IMR-90 (cell line): ENCODE measurements at regions not wholly inside any gene's neighbourhood (a gene's known extent, or its start where the extent isn't known, plus 50 kb on each side); places are given as distances from the start of the nearest gene placed in this dataset.

ENCODE experiments used
- ATAC-seq: fragments of 200-7000 bp; cut with Tn5 transposase; 2 replicates; pipeline ENCODE4 v1.9.1; 2020; ENCODE audit warnings: low read depth, mild to moderate bottlenecking, moderate library complexity
- BruUV-seq: library from RNA; stranded (reverse); fragments of 400-500 nt; replicated peaks from 2 replicates; lab custom pipeline; 2021; lab: Mats Ljungman, UMichigan
- CTCF ChIA-PET: fragments of 300-600 bp; formaldehyde crosslinking; extraction: SDS; loops from one replicate; lab custom pipeline; 2021; ENCODE audit warnings: antibody characterized with exemption; lab: Yijun Ruan, JAX
- POLR2A ChIA-PET: fragments of 300-600 bp; sonication (Branson Sonifier 250); formaldehyde crosslinking; loops from one replicate; lab custom pipeline; 2022; ENCODE audit warnings: antibody characterized with exemption; ENCODE audit not compliant: unreplicated experiment; lab: Charles Lee
- DNase-seq: peaks from one replicate; pipeline ENCODE4 v3.0.0; 2013
- H2AFZ ChIP-seq: replicated peaks from 2 replicates; pipeline ENCODE3; 2013; ENCODE audit warnings: low read length, mild to moderate bottlenecking; ENCODE audit not compliant: poor library complexity
- H2AK5ac ChIP-seq: 2 replicates; pipeline ENCODE4 v1.6.1; 2013; ENCODE audit warnings: low read depth, low read length, inconsistent platforms
- H2AK9ac ChIP-seq: replicated peaks from 2 replicates; pipeline ENCODE3; 2013; ENCODE audit warnings: mild to moderate bottlenecking, low read depth, low read length, moderate library complexity; ENCODE audit not compliant: poor library complexity
- H2BK120ac ChIP-seq: 2 replicates; pipeline ENCODE4 v1.6.1; 2013; ENCODE audit warnings: low read depth, low read length, inconsistent platforms
- H2BK15ac ChIP-seq: 3 replicates; pipeline ENCODE4 v1.6.1; 2013; ENCODE audit warnings: low read depth, low read length, inconsistent platforms
- H2BK20ac ChIP-seq: 2 replicates; pipeline ENCODE4 v1.6.1; 2013; ENCODE audit warnings: low read depth, mild to moderate bottlenecking, inconsistent platforms, low read length, moderate library complexity
- H2BK5ac ChIP-seq: 2 replicates; pipeline ENCODE4 v1.6.1; 2013; ENCODE audit warnings: mild to moderate bottlenecking, low read depth, low read length, inconsistent platforms; ENCODE audit not compliant: poor library complexity, severe bottlenecking
- H3K14ac ChIP-seq: replicated peaks from 2 replicates; pipeline ENCODE4 v1.6.1; 2013; ENCODE audit warnings: low read depth, low read length, inconsistent platforms
- H3K18ac ChIP-seq: 2 replicates; pipeline ENCODE4 v1.6.1; 2013; ENCODE audit warnings: low read depth, low read length, control low read depth
- H3K23ac ChIP-seq: 2 replicates; pipeline ENCODE4 v1.6.1; 2013; ENCODE audit warnings: low read depth, low read length, inconsistent platforms
- H3K27ac ChIP-seq: 2 replicates; pipeline ENCODE4 v1.5.1; 2013; ENCODE audit warnings: mild to moderate bottlenecking, control low read depth, low read length; ENCODE audit not compliant: insufficient read depth
- H3K27me3 ChIP-seq: 2 replicates; pipeline ENCODE4 v1.6.1; 2013; ENCODE audit warnings: low read length; ENCODE audit not compliant: control insufficient read depth, insufficient read depth
- H3K36me3 ChIP-seq: 2 replicates; pipeline ENCODE4 v1.6.1; 2013; ENCODE audit warnings: low read length, mixed read lengths; ENCODE audit not compliant: control insufficient read depth, insufficient read depth
- H3K4ac ChIP-seq: 2 replicates; pipeline ENCODE4 v1.6.1; 2013; ENCODE audit warnings: low read depth, low read length, inconsistent platforms
- H3K4me1 ChIP-seq: 2 replicates; pipeline ENCODE4 v1.6.1; 2013; ENCODE audit warnings: low read length, mixed read lengths; ENCODE audit not compliant: control insufficient read depth, insufficient read depth
- H3K4me2 ChIP-seq: 2 replicates; pipeline ENCODE4 v1.6.1; 2013; ENCODE audit warnings: low read depth, mild to moderate bottlenecking, control low read depth, low read length, moderate library complexity
- H3K4me3 ChIP-seq: 2 replicates; pipeline ENCODE4 v1.5.1; 2013; ENCODE audit warnings: low read depth, mild to moderate bottlenecking, control low read depth, low read length, moderate library complexity; ENCODE audit not compliant: insufficient read depth
- H3K56ac ChIP-seq: 2 replicates; pipeline ENCODE4 v1.6.1; 2013; ENCODE audit warnings: low read length, inconsistent platforms; ENCODE audit not compliant: insufficient read depth; ENCODE audit errors: extremely low read depth
- H3K79me1 ChIP-seq, 2 experiments: 2 replicates each; pipeline ENCODE4 v1.6.1; 2013; ENCODE audit warnings: low read length in 2 of 2, inconsistent platforms in 1 of 2, low read depth in 1 of 2
- H3K9ac ChIP-seq: 2 replicates; pipeline ENCODE4 v1.6.1; 2013; ENCODE audit warnings: low read depth, low read length, control low read depth
- H3K9me1 ChIP-seq: 2 replicates; pipeline ENCODE4 v1.6.1; 2013; ENCODE audit warnings: low read length, inconsistent platforms; ENCODE audit not compliant: insufficient read depth
- H3K9me3 ChIP-seq: 2 replicates; pipeline ENCODE4 v1.6.1; 2013; ENCODE audit warnings: low read length; ENCODE audit not compliant: control insufficient read depth, insufficient read depth
- H4K20me1 ChIP-seq: 2 replicates; pipeline ENCODE4 v1.6.1; 2013; ENCODE audit warnings: low read length, inconsistent platforms; ENCODE audit not compliant: insufficient read depth
- H4K5ac ChIP-seq: 2 replicates; pipeline ENCODE4 v1.6.1; 2013; ENCODE audit warnings: mild to moderate bottlenecking, low read depth, low read length, control low read depth
- H4K8ac ChIP-seq, 2 experiments: 2 replicates each; pipeline ENCODE4 v1.6.1; 2013; ENCODE audit warnings: low read depth in 2 of 2, low read length in 2 of 2, control low read depth in 1 of 2, inconsistent platforms in 1 of 2
- H4K91ac ChIP-seq: 2 replicates; pipeline ENCODE4 v1.6.1; 2013; ENCODE audit warnings: low read depth, low read length, inconsistent platforms; ENCODE audit not compliant: insufficient read depth
- BHLHE40 ChIP-seq: fragments of 150-350 bp; IDR thresholded peaks from 2 replicates; pipeline ENCODE4 v1.6.1; 2016; ENCODE audit warnings: mild to moderate bottlenecking, low read depth, low read length
- CHD1 ChIP-seq: IDR thresholded peaks from 2 replicates; pipeline ENCODE4 v1.6.1; 2012; ENCODE audit warnings: low read depth, low read length, improper control_type of control experiment
- CTCF ChIP-seq: conservative IDR thresholded peaks from 2 replicates; pipeline ENCODE4 v1.5.1; 2012; ENCODE audit warnings: mild to moderate bottlenecking, low read depth, low read length, improper control_type of control experiment
- ELK1 ChIP-seq: fragments of 150-350 bp; IDR thresholded peaks from 2 replicates; pipeline ENCODE4 v1.6.1; 2016; ENCODE audit warnings: low read depth, mild to moderate bottlenecking, low read length, moderate library complexity, borderline replicate concordance
- FOS ChIP-seq: fragments of 150-350 bp; IDR thresholded peaks from 2 replicates; pipeline ENCODE4 v1.6.1; 2016; ENCODE audit warnings: low read depth, low read length
- MAFK ChIP-seq: IDR thresholded peaks from 2 replicates; pipeline ENCODE4 v1.6.1; 2012; ENCODE audit warnings: low read depth, low read length, improper control_type of control experiment
- MAZ ChIP-seq: IDR thresholded peaks from 2 replicates; pipeline ENCODE4 v1.6.1; 2012; ENCODE audit warnings: low read depth, mild to moderate bottlenecking, low read length, improper control_type of control experiment, moderate library complexity, borderline replicate concordance
- MXI1 ChIP-seq: IDR thresholded peaks from 2 replicates; pipeline ENCODE4 v1.6.1; 2012; ENCODE audit warnings: low read depth, mild to moderate bottlenecking, low read length, moderate library complexity, borderline replicate concordance
- NFE2L2 ChIP-seq: fragments of 150-350 bp; IDR thresholded peaks from 2 replicates; pipeline ENCODE4 v1.6.1; 2016; ENCODE audit warnings: low read depth, mild to moderate bottlenecking, low read length
- POLR2A ChIP-seq: IDR thresholded peaks from 2 replicates; pipeline ENCODE4 v1.6.1; 2012; ENCODE audit warnings: mild to moderate bottlenecking, low read depth, low read length
- RAD21 ChIP-seq: IDR thresholded peaks from 2 replicates; pipeline ENCODE4 v1.6.1; 2012; ENCODE audit warnings: low read length, improper control_type of control experiment
- RCOR1 ChIP-seq: IDR thresholded peaks from 2 replicates; pipeline ENCODE4 v1.6.1; 2012; ENCODE audit warnings: mild to moderate bottlenecking, low read length, improper control_type of control experiment; ENCODE audit not compliant: insufficient replicate concordance
- RFX5 ChIP-seq: IDR thresholded peaks from 2 replicates; pipeline ENCODE4 v1.8.0; 2012; ENCODE audit warnings: low read depth, mild to moderate bottlenecking, low read length, moderate library complexity
- SMC3 ChIP-seq: fragments of 150-350 bp; IDR thresholded peaks from 2 replicates; pipeline ENCODE4 v1.6.1; 2016; ENCODE audit warnings: low read depth, mild to moderate bottlenecking, antibody characterized with exemption, low read length, moderate library complexity
- USF2 ChIP-seq: fragments of 150-350 bp; IDR thresholded peaks from 2 replicates; pipeline ENCODE4 v1.6.1; 2017; ENCODE audit warnings: mild to moderate bottlenecking, antibody characterized with exemption, low read length, low read depth
- WGBS, 2 experiments: methylation state at CpG; one replicate each; pipeline versions ENCODE4 v1.1.5 to v1.1.7; 2013; ENCODE audit warnings: missing lambda C conversion rate in 2 of 2; ENCODE audit not compliant: insufficient read length in 1 of 2; ENCODE audit errors: extremely low coverage in 2 of 2; 5-methylcytosine and 5-hydroxymethylcytosine counted together
- dilution Hi-C: fragments of 300-500 bp; cut with HindIII; formaldehyde crosslinking; loops from one replicate; pipeline ENCODE4 v1.14.3; 2018; ENCODE audit warnings: low sequenced_read_pairs; ENCODE audit not compliant: unreplicated experiment
- in situ Hi-C: fragments of 300-500 bp; cut with MboI; formaldehyde crosslinking; loops from 3 replicates; pipeline ENCODE4 v1.14.3; 2019; ENCODE audit warnings: low sequenced_read_pairs, inconsistent platforms, mixed read lengths
- intact Hi-C: fragments of 100-400 bp; cut with micrococcal nuclease; formaldehyde crosslinking; loops from 2 replicates; pipeline ENCODE4 v1.10.0; 2022

- 0 out of 2 replicates have a peak overlapping the region, but pooled peaks have one; percentile 52 for H2AK5ac ChIP-seq
- peak overlapping the region; percentile 49 for H3K4ac ChIP-seq
- no peaks in the 10 kb centered on the region for H3K36me3 ChIP-seq
- no peak overlapping the region for H3K4me3 ChIP-seq
- no peak overlapping the region for H3K18ac ChIP-seq
- no peak overlapping the region for H2BK5ac ChIP-seq
- peak overlapping the region; percentile 67 for H2AFZ ChIP-seq
- peak overlapping the region; percentile 87 for H2BK20ac ChIP-seq
- CTCF ChIA-PET, result interaction anchor here (0.8 to 1.1 kb wide), 3 partner anchors 10 to 351 kb away, joined by 3 to 4 read pairs (median 3); no protein-coding TSS in a partner anchor
- no peak overlapping the region for H2AK9ac ChIP-seq
- H3K27me3 ChIP-seq, result no peaks in the 10 kb centered on the region
- H3K27ac ChIP-seq, result no peak overlapping the region
- in situ Hi-C loops (loop anchor here (5.0 to 25.0 kb wide), 3 partner anchors 364 to 1087 kb away; no protein-coding TSS in a partner anchor), intact Hi-C loops (loop anchor here (1.0 to 5.0 kb wide), 5 partner anchors 351 to 1083 kb away; no protein-coding TSS in a partner anchor), dilution Hi-C loops (no loop called here)
- H4K5ac ChIP-seq, result no peak overlapping the region
- no peak overlapping the region for H4K8ac ChIP-seq
- no peaks in the 10 kb centered on the region for H3K9me3 ChIP-seq
- H4K91ac ChIP-seq, result peak overlapping the region; percentile 32; the same call in 1 of the 2 replicates
- no peaks in the 10 kb centered on the region for H4K20me1 ChIP-seq
- H3K9me1 ChIP-seq, result no peaks in the 10 kb centered on the region
- H2BK120ac ChIP-seq, result peak overlapping the region; percentile 77; the same call in 1 of the 2 replicates
- H3K4me1 ChIP-seq, result no peaks in the 10 kb centered on the region
- peak overlapping the region; percentile 53; the same call in 2 of the 3 replicates for H2BK15ac ChIP-seq
- H3K79me1 ChIP-seq, result no peaks in the 10 kb centered on the region
- no peak overlapping the region for H3K4me2 ChIP-seq
- no CpG with 5 or more reads among the region's 3 CpGs for WGBS, 2 experiments
- peak; percentile 79 for ATAC-seq
- BruUV-seq, result no TSS peak
- no peak overlapping the region for H3K56ac ChIP-seq
- H3K23ac ChIP-seq, result no peak overlapping the region
- H3K9ac ChIP-seq, result no peak overlapping the region
- 0 out of 2 replicates have a peak overlapping the region, but pooled peaks have one; percentile 29 for H3K14ac ChIP-seq
- DNase-seq, result peak; percentile 66
- POLR2A ChIA-PET, result no interaction called here
- TF ChIP-seq BHLHE40 (no peak), FOS (no peak), SMC3 (peak; percentile 94), MXI1 (no peak), ELK1 (no peak), CTCF (peak; percentile 87), MAFK (no peak), RAD21 (peak; percentile 93), USF2 (no peak), NFE2L2 (no peak), MAZ (no peak), RCOR1 (no peak), CHD1 (no peak), RFX5 (no peak), POLR2A (no peak)
Observed at GRCh38 chr6:55069132-55069781, 105.1 kb upstream of the HCRTR2 start.
